Heart left ventricle (tissue), 16 donors: ENCODE measurements at regions not wholly inside any gene's neighbourhood (a gene's known extent, or its start where the extent isn't known, plus 50 kb on each side); places are given as distances from the start of the nearest gene placed in this dataset.
A peak's percentile ranks its signal among the peaks of the same experiment; 100 is the strongest.

ENCODE experiments used
- ATAC-seq, 4 donors: fragments of 200-7000 bp; cut with Tn5 transposase; one replicate each; pipeline ENCODE4 v1.9.1; 2020 to 2022; ENCODE audit warnings: moderate library complexity in 4 of 4, mild to moderate bottlenecking in 3 of 4, moderate number of reproducible peaks in 1 of 4
- DNase-seq, 5 donors: peaks; one replicate each; pipeline ENCODE4 v3.0.0-alpha.2; 2020
- H3K27ac ChIP-seq, 12 donors: fragments of 200-600 bp; sonication (generic) in 4 of 12; one replicate each; pipeline versions ENCODE4 v1.5.0 to v1.8.0; 2016 to 2022; ENCODE audit warnings: mild to moderate bottlenecking in 2 of 12
- H3K27me3 ChIP-seq, 9 donors: fragments of 200-600 bp; sonication (generic) in 2 of 9; one replicate each; pipeline versions ENCODE4 v1.5.1 to v1.8.0; 2016 to 2022; ENCODE audit warnings: mild to moderate bottlenecking in 3 of 9
- H3K36me3 ChIP-seq, 9 donors: fragments of 200-600 bp; sonication (generic) in 2 of 9; one replicate each; pipeline versions ENCODE4 v1.5.0 to v1.8.0; 2018 to 2022; ENCODE audit warnings: mild to moderate bottlenecking in 2 of 9
- H3K4me1 ChIP-seq, 12 donors: fragments of 200-600 bp; sonication (generic) in 4 of 12; one replicate each; pipeline versions ENCODE4 v1.5.0 to v1.8.0; 2016 to 2022; ENCODE audit warnings: mild to moderate bottlenecking in 3 of 12
- H3K4me3 ChIP-seq, 12 donors: fragments of 200-600 bp; sonication (generic) in 4 of 12; one replicate each; pipeline versions ENCODE4 v1.5.0 to v1.8.0; 2017 to 2022; ENCODE audit warnings: mild to moderate bottlenecking in 9 of 12, moderate library complexity in 4 of 12
- H3K9me3 ChIP-seq, 12 donors: fragments of 200-600 bp; sonication (generic) in 4 of 12; one replicate each; pipeline versions ENCODE4 v1.5.0 to v1.8.0; 2016 to 2022; ENCODE audit warnings: mild to moderate bottlenecking in 1 of 12
- POLR2A ChIP-seq, 2 donors: fragments of 450-650 bp; IDR thresholded peaks; one replicate each; pipeline ENCODE4 v1.6.1; 2017; ENCODE audit warnings: antibody characterized with exemption in 2 of 2, mild to moderate bottlenecking in 2 of 2, moderate library complexity in 2 of 2
- WGBS, 4 donors: extraction: QIAGEN DNeasy Blood & Tissue Kit in 2 of 4; methylation state at CpG; one replicate each; pipeline versions ENCODE4 v1.1.5 to v1.1.7; 2013 to 2018; 5-methylcytosine and 5-hydroxymethylcytosine counted together
- intact Hi-C, 10 donors: fragments of 100-400 bp; cut with DNase I; formaldehyde crosslinking; loops; one replicate each; pipeline versions ENCODE4 v1.11.1 to v1.14.2; 2022
- TF ChIP-seq, protein P1 (sequence below), 12 donors: fragments of 200-600 bp; sonication (generic) in 4 of 12; IDR thresholded peaks; one replicate each; pipeline versions ENCODE4 v1.5.0 to v1.8.0; 2018 to 2022; ENCODE audit warnings: antibody characterized with exemption in 12 of 12, mild to moderate bottlenecking in 5 of 12
- donor health status: ischemic (EF 13 %, LVEDD 7.1; RV severe dilation, severe dysfunction).
- donor health status: healthy with polysubstance abuse.
- donor health status: DM: no; HTN: yes; CAD: no.
- donor health status: DM: no; HTN: no; CAD: no.
- donor health status: ischemic (EF 25% LVEDD 6.9; RV normal size, moderate dysfunction).
- donor health status: ischemic (EF 25% LVEDD 5.7; RV mildly dilated, moderate dysfunction).
- donor health status: healthy.
- donor health status: DM: yes; HTN: yes; CAD: no.
- donor health status: ischemic (EF 35%, LVEDD 5.7; RV mildly dilated, moderate dysfunction).
- donor health status: nonischemic (EF 11% LVEDD 7.7; RV severe dilation, severe dysfunction).
- donor health status: DM: yes; HTN: yes; CAD: no.
- donor health status: PGD.
- donor health status: ischemic (EF 29% LVEDD 5.4; RV normal size, mild dysfunction).
- donor health status: nonischemic (EF 23%, LVEDD 6.1; RV moderate dilation, normal function).

DNA sequence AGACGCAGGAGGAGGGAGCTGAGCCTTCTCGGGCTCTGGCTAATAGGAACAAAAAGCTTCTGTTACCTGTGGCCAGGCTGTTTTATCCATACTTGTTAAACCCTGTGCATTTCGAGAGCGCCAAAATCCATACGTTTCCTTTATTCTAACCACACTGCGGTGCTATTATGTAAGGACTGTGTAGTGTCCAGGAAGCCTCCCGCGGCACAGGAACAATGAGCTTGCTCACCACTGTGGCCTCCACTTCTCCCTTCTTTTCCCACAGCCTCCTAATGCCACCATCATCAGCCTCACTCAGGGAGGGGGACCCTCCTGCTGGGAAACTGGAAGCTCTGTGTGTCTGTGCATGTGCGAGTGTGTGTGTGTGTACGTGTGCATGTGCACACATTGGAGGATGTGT, 268.5 kb downstream of the HAUS1 start:
- ATAC-seq (no peak), DNase-seq (no peak)
- no peaks in the 10 kb centered on the region for H3K36me3 ChIP-seq
- H3K27me3 ChIP-seq: no peaks in the 10 kb centered on the region
- WGBS, 4 donors: 91 to 95% (median 93%) methylated on average over 10 of the region's 10 CpGs
- H3K9me3 ChIP-seq: no peaks in the 10 kb centered on the region
- TF ChIP-seq POLR2A (IDR thresholded peaks at IDR 0.05): no peak
- TF ChIP-seq, protein P1, sequence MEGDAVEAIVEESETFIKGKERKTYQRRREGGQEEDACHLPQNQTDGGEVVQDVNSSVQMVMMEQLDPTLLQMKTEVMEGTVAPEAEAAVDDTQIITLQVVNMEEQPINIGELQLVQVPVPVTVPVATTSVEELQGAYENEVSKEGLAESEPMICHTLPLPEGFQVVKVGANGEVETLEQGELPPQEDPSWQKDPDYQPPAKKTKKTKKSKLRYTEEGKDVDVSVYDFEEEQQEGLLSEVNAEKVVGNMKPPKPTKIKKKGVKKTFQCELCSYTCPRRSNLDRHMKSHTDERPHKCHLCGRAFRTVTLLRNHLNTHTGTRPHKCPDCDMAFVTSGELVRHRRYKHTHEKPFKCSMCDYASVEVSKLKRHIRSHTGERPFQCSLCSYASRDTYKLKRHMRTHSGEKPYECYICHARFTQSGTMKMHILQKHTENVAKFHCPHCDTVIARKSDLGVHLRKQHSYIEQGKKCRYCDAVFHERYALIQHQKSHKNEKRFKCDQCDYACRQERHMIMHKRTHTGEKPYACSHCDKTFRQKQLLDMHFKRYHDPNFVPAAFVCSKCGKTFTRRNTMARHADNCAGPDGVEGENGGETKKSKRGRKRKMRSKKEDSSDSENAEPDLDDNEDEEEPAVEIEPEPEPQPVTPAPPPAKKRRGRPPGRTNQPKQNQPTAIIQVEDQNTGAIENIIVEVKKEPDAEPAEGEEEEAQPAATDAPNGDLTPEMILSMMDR (IDR thresholded peaks at IDR 0.05): no peak
- H3K4me3 ChIP-seq: no peak overlapping the region
- intact Hi-C loops: no loop called here
- H3K4me1 ChIP-seq: peaks cover 0 to 9% (median 0%) of the 10 kb centered on the region in 12 donors
- no peak overlapping the region for H3K27ac ChIP-seq

GRCh38 chr18:46373131-46373530, 268.9 kb downstream of the HAUS1 start:
- Histone ChIP-seq H3K4me1 (peaks cover 0 to 9% (median 0%) of the 10 kb centered on the region in 12 donors), H3K27me3 (no peaks in the 10 kb centered on the region), H3K4me3 (no peak overlapping the region), H3K27ac (no peak overlapping the region), H3K36me3 (no peaks in the 10 kb centered on the region), H3K9me3 (no peaks in the 10 kb centered on the region)
- DNase-seq (no peak), ATAC-seq (no peak)
- no peak for TF ChIP-seq POLR2A (IDR thresholded peaks at IDR 0.05)
- TF ChIP-seq, protein P1 (IDR thresholded peaks at IDR 0.05): no peak
- WGBS, 4 donors: 69 to 92% (median 78%) methylated on average over 2 of the region's 2 CpGs
- intact Hi-C loops: no loop called here

DNA sequence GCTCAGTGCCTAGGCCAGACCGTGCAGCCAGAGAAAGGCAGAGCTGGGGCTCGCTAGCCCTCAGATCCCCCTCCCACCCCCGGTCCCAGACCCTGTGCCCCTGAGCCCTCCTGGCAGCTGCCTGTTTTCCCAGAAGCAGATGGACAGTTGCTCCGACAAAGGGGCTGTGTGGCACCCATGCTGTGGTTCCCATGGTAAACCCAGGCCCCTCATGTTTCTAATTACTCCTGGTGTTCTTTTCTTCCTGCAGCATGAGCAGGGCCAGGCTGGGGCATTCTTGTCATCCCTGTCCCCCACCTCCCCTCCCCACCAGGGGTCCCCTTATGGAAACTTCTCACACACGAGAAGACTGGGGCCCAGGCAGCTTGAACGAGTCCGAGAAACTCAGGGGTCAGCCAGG, 269.6 kb downstream of the HAUS1 start:
- TF ChIP-seq POLR2A (IDR thresholded peaks at IDR 0.05): no peak
- TF ChIP-seq, protein P1 (IDR thresholded peaks at IDR 0.05): no peak
- DNase-seq (no peak), ATAC-seq (no peak)
- no peak overlapping the region for H3K4me3 ChIP-seq
- WGBS, 4 donors: 80 to 87% (median 84%) methylated on average over 7 of the region's 7 CpGs
- peaks cover 0 to 9% (median 0%) of the 10 kb centered on the region in 12 donors for H3K4me1 ChIP-seq
- no peaks in the 10 kb centered on the region for H3K9me3 ChIP-seq
- intact Hi-C loops: no loop called here
- H3K27ac ChIP-seq: no peak overlapping the region
- H3K27me3 ChIP-seq: no peaks in the 10 kb centered on the region
- H3K36me3 ChIP-seq: no peaks in the 10 kb centered on the region

GRCh38 chr18:46374850-46375249, 270.7 kb downstream of the HAUS1 start:
- H3K9me3 ChIP-seq: no peaks in the 10 kb centered on the region
- no peaks in the 10 kb centered on the region for H3K36me3 ChIP-seq
- H3K27me3 ChIP-seq: no peaks in the 10 kb centered on the region
- H3K27ac ChIP-seq: no peak overlapping the region
- no peak for DNase-seq
- TF ChIP-seq, protein P1 (IDR thresholded peaks at IDR 0.05): no peak
- TF ChIP-seq POLR2A (IDR thresholded peaks at IDR 0.05): no peak
- peak in 2 of 4 donors; percentile 46 to 53 for ATAC-seq
- 33 to 53% (median 36%) methylated on average over 6 of the region's 6 CpGs for WGBS, 4 donors
- no peak overlapping the region for H3K4me3 ChIP-seq
- H3K4me1 ChIP-seq: peaks cover 0 to 9% (median 0%) of the 10 kb centered on the region in 12 donors
- intact Hi-C loops: no loop called here
